WTC11 (cell line): ENCODE measurements at regions not wholly inside any gene's neighbourhood (a gene's known extent, or its start where the extent isn't known, plus 50 kb on each side); places are given as distances from the start of the nearest gene placed in this dataset.

Experiments
- ATAC-seq: fragments of 200-7000 bp; cut with Tn5 transposase; 2 replicates; pipeline ENCODE4 v1.10.0; 2021; ENCODE audit warnings: mild to moderate bottlenecking, moderate library complexity
- CTCF ChIA-PET: fragments of 300-600 bp; sonication (Branson Sonifier 250); formaldehyde crosslinking; loops from one replicate; lab custom pipeline; 2021; ENCODE audit warnings: antibody characterized with exemption; lab: Charles Lee
- POLR2A ChIA-PET: fragments of 350-600 bp; sonication (Branson Sonifier 250); formaldehyde crosslinking; loops from one replicate; lab custom pipeline; 2021; ENCODE audit warnings: antibody characterized with exemption; lab: Charles Lee
- DNase-seq: peaks from one replicate; pipeline ENCODE4 v3.0.0; 2021; ENCODE audit warnings: low spot score
- H3K27ac Mint-ChIP-seq: 2 replicates; pipeline ENCODE4 v1.8.0; 2021; ENCODE audit warnings: mixed read lengths
- H3K27me3 Mint-ChIP-seq: 2 replicates; pipeline ENCODE4 v1.8.0; 2021; ENCODE audit warnings: low read depth, mild to moderate bottlenecking, moderate library complexity, mixed read lengths
- H3K36me3 Mint-ChIP-seq: 2 replicates; pipeline ENCODE4 v1.8.0; 2021; ENCODE audit warnings: mixed read lengths
- H3K4me1 Mint-ChIP-seq: 2 replicates; pipeline ENCODE4 v1.8.0; 2022; ENCODE audit warnings: mixed read lengths
- H3K4me3 Mint-ChIP-seq: 2 replicates; pipeline ENCODE4 v1.8.0; 2021; ENCODE audit warnings: mild to moderate bottlenecking, moderate library complexity, mixed read lengths
- H3K9me3 Mint-ChIP-seq: 2 replicates; pipeline ENCODE4 v1.8.0; 2021; ENCODE audit warnings: mixed read lengths
- HMGA2 ChIP-seq: fragments of 250-450 bp; sonication (Bioruptor Pico); IDR thresholded peaks from 2 replicates; pipeline ENCODE4 v1.4.0; 2021; ENCODE audit warnings: mild to moderate bottlenecking, moderate library complexity
- NFATC4 ChIP-seq: fragments of 250-450 bp; sonication (Bioruptor Pico); IDR thresholded peaks from 2 replicates; pipeline ENCODE4 v1.9.0; 2021; ENCODE audit warnings: mild to moderate bottlenecking
- TCF7 ChIP-seq: sonication (generic); formaldehyde crosslinking; IDR thresholded peaks from 2 replicates; pipeline ENCODE4 v1.8.0; 2022; ENCODE audit warnings: mild to moderate bottlenecking, low read depth, missing genetic modification reagents, moderate library complexity
- ZNF138 ChIP-seq: sonication (generic); formaldehyde crosslinking; conservative IDR thresholded peaks from 2 replicates; pipeline ENCODE4 v1.8.1; 2022; ENCODE audit warnings: mild to moderate bottlenecking, moderate library complexity, missing genetic modification reagents
- ZNF396 ChIP-seq: fragments of 250-450 bp; sonication (Bioruptor Pico); IDR thresholded peaks from 2 replicates; pipeline ENCODE4 v1.8.0; 2021; ENCODE audit warnings: mild to moderate bottlenecking, moderate library complexity, borderline replicate concordance
- ZNF671 ChIP-seq: fragments of 250-450 bp; sonication (Bioruptor Pico); IDR thresholded peaks from 2 replicates; pipeline ENCODE4 v1.8.0; 2021; ENCODE audit warnings: mild to moderate bottlenecking
- TF ChIP-seq, protein P1 (sequence below): sonication (generic); formaldehyde crosslinking; IDR thresholded peaks from 2 replicates; pipeline ENCODE4 v1.8.0; 2022; ENCODE audit warnings: mild to moderate bottlenecking, missing genetic modification reagents
- TF ChIP-seq, protein P2 (sequence below): sonication (generic); formaldehyde crosslinking; IDR thresholded peaks from 2 replicates; pipeline ENCODE4 v1.8.1; 2023; ENCODE audit warnings: mild to moderate bottlenecking, missing genetic modification reagents, moderate library complexity
- TF ChIP-seq, protein P3 (sequence below): sonication (generic); formaldehyde crosslinking; conservative IDR thresholded peaks from 2 replicates; pipeline ENCODE4 v1.8.1; 2022; ENCODE audit warnings: mild to moderate bottlenecking, missing genetic modification reagents
- TF ChIP-seq, protein P4 (sequence below): sonication (generic); formaldehyde crosslinking; IDR thresholded peaks from 2 replicates; pipeline ENCODE4 v1.8.1; 2023; ENCODE audit warnings: mild to moderate bottlenecking, missing genetic modification reagents, moderate library complexity
- TF ChIP-seq, protein P5 (sequence below): sonication (generic); formaldehyde crosslinking; IDR thresholded peaks from 2 replicates; pipeline ENCODE4 v1.8.0; 2022; ENCODE audit warnings: missing genetic modification reagents
- TF ChIP-seq, protein P6 (sequence below): fragments of 250-450 bp; sonication (Bioruptor Pico); IDR thresholded peaks from 2 replicates; pipeline ENCODE4 v1.9.0; 2021; ENCODE audit warnings: mild to moderate bottlenecking, borderline replicate concordance
- TF ChIP-seq, protein P7 (sequence below): sonication (generic); formaldehyde crosslinking; IDR thresholded peaks from 2 replicates; pipeline ENCODE4 v1.8.1; 2023; ENCODE audit warnings: mild to moderate bottlenecking, missing genetic modification reagents
- TF ChIP-seq, protein P8 (sequence below): sonication (generic); formaldehyde crosslinking; IDR thresholded peaks from 2 replicates; pipeline ENCODE4 v1.8.0; 2022; ENCODE audit warnings: mild to moderate bottlenecking, missing genetic modification reagents

DNA sequence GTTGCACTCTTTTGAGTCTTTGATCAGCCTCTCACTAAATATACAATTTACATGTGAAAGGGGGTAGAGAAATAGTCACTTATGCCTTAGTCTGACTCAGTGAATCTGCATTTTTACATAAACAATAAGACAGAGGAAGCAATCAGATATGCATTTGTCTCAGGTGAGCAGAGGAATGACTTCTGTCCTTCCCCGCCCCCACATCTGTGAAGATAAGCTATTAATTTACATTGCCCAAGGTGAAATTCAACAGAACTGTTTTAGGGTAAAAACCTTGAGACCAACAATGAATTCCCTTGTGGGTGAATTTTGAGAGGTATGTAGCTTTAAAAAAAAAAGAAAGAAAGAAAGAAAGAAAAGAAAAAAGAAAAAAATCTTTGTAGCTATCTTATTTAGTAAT, 1302.9 kb upstream of the ACVR2A start:
- DNase-seq = no peak

DNA sequence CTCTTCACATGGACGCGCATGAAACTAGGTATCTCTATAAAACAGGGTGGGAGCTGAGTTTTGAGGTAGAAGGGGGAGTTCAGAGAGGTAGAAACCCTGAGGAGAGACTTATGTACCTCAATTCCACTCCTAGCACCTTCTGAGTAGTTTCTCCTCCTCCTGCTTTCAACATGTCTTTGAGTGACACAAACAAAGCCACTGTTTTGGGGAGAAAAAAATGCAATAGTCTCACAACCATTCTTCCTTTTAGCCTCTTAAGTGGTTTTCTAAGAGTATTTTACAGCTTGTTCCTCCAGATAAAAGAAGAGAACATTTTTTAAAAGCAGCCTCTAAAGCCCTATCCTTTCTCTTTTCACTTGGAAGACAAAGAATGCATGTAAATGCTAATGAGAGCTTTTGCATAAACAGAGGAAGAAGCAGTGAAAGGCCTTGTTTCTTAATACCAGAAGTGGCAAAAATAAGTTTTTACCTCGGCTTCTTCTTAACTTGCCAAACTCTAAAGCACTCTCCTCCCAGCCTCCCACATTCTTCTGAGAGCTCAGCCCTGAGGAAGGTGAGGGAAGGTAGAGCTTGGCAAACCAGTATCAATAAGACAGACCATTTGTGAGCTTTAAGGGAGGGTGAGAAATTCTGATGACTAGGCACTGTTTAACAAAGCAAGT, 1304.4 kb upstream of the ACVR2A start:
- peak; percentile 86 for ATAC-seq
- TF ChIP-seq, protein P1, sequence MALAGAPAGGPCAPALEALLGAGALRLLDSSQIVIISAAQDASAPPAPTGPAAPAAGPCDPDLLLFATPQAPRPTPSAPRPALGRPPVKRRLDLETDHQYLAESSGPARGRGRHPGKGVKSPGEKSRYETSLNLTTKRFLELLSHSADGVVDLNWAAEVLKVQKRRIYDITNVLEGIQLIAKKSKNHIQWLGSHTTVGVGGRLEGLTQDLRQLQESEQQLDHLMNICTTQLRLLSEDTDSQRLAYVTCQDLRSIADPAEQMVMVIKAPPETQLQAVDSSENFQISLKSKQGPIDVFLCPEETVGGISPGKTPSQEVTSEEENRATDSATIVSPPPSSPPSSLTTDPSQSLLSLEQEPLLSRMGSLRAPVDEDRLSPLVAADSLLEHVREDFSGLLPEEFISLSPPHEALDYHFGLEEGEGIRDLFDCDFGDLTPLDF (CRISPR knock-in tag) = no peak
- TF ChIP-seq, protein P2, sequence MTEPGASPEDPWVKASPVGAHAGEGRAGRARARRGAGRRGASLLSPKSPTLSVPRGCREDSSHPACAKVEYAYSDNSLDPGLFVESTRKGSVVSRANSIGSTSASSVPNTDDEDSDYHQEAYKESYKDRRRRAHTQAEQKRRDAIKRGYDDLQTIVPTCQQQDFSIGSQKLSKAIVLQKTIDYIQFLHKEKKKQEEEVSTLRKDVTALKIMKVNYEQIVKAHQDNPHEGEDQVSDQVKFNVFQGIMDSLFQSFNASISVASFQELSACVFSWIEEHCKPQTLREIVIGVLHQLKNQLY (CRISPR knock-in tag) = no peak
- TF ChIP-seq, protein P3, sequence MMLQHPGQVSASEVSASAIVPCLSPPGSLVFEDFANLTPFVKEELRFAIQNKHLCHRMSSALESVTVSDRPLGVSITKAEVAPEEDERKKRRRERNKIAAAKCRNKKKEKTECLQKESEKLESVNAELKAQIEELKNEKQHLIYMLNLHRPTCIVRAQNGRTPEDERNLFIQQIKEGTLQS (CRISPR knock-in tag) = no peak
- TF ChIP-seq HMGA2 (CRISPR knock-in tag) (no peak), TCF7 (CRISPR knock-in tag) (no peak), NFATC4 (CRISPR knock-in tag) (0 out of 2 replicates have a peak, but pooled peaks have one; percentile 46), ZNF671 (no peak)
- TF ChIP-seq, protein P4, sequence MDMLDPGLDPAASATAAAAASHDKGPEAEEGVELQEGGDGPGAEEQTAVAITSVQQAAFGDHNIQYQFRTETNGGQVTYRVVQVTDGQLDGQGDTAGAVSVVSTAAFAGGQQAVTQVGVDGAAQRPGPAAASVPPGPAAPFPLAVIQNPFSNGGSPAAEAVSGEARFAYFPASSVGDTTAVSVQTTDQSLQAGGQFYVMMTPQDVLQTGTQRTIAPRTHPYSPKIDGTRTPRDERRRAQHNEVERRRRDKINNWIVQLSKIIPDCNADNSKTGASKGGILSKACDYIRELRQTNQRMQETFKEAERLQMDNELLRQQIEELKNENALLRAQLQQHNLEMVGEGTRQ = no peak

More for the DNA sequence above, 1302.9 kb upstream of the ACVR2A start:
- CTCF ChIA-PET = no interaction called here
- TF ChIP-seq, protein P5, sequence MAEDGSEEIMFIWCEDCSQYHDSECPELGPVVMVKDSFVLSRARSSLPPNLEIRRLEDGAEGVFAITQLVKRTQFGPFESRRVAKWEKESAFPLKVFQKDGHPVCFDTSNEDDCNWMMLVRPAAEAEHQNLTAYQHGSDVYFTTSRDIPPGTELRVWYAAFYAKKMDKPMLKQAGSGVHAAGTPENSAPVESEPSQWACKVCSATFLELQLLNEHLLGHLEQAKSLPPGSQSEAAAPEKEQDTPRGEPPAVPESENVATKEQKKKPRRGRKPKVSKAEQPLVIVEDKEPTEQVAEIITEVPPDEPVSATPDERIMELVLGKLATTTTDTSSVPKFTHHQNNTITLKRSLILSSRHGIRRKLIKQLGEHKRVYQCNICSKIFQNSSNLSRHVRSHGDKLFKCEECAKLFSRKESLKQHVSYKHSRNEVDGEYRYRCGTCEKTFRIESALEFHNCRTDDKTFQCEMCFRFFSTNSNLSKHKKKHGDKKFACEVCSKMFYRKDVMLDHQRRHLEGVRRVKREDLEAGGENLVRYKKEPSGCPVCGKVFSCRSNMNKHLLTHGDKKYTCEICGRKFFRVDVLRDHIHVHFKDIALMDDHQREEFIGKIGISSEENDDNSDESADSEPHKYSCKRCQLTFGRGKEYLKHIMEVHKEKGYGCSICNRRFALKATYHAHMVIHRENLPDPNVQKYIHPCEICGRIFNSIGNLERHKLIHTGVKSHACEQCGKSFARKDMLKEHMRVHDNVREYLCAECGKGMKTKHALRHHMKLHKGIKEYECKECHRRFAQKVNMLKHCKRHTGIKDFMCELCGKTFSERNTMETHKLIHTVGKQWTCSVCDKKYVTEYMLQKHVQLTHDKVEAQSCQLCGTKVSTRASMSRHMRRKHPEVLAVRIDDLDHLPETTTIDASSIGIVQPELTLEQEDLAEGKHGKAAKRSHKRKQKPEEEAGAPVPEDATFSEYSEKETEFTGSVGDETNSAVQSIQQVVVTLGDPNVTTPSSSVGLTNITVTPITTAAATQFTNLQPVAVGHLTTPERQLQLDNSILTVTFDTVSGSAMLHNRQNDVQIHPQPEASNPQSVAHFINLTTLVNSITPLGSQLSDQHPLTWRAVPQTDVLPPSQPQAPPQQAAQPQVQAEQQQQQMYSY (CRISPR knock-in tag) = no peak
- TF ChIP-seq ZNF138 (CRISPR knock-in tag) (no peak), ZNF396 (CRISPR knock-in tag) (no peak)
- TF ChIP-seq, protein P6, sequence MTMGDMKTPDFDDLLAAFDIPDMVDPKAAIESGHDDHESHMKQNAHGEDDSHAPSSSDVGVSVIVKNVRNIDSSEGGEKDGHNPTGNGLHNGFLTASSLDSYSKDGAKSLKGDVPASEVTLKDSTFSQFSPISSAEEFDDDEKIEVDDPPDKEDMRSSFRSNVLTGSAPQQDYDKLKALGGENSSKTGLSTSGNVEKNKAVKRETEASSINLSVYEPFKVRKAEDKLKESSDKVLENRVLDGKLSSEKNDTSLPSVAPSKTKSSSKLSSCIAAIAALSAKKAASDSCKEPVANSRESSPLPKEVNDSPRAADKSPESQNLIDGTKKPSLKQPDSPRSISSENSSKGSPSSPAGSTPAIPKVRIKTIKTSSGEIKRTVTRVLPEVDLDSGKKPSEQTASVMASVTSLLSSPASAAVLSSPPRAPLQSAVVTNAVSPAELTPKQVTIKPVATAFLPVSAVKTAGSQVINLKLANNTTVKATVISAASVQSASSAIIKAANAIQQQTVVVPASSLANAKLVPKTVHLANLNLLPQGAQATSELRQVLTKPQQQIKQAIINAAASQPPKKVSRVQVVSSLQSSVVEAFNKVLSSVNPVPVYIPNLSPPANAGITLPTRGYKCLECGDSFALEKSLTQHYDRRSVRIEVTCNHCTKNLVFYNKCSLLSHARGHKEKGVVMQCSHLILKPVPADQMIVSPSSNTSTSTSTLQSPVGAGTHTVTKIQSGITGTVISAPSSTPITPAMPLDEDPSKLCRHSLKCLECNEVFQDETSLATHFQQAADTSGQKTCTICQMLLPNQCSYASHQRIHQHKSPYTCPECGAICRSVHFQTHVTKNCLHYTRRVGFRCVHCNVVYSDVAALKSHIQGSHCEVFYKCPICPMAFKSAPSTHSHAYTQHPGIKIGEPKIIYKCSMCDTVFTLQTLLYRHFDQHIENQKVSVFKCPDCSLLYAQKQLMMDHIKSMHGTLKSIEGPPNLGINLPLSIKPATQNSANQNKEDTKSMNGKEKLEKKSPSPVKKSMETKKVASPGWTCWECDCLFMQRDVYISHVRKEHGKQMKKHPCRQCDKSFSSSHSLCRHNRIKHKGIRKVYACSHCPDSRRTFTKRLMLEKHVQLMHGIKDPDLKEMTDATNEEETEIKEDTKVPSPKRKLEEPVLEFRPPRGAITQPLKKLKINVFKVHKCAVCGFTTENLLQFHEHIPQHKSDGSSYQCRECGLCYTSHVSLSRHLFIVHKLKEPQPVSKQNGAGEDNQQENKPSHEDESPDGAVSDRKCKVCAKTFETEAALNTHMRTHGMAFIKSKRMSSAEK (CRISPR knock-in tag) = no peak
- TF ChIP-seq, protein P7, sequence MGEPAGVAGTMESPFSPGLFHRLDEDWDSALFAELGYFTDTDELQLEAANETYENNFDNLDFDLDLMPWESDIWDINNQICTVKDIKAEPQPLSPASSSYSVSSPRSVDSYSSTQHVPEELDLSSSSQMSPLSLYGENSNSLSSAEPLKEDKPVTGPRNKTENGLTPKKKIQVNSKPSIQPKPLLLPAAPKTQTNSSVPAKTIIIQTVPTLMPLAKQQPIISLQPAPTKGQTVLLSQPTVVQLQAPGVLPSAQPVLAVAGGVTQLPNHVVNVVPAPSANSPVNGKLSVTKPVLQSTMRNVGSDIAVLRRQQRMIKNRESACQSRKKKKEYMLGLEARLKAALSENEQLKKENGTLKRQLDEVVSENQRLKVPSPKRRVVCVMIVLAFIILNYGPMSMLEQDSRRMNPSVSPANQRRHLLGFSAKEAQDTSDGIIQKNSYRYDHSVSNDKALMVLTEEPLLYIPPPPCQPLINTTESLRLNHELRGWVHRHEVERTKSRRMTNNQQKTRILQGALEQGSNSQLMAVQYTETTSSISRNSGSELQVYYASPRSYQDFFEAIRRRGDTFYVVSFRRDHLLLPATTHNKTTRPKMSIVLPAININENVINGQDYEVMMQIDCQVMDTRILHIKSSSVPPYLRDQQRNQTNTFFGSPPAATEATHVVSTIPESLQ (CRISPR knock-in tag) = no peak
- TF ChIP-seq, protein P8, sequence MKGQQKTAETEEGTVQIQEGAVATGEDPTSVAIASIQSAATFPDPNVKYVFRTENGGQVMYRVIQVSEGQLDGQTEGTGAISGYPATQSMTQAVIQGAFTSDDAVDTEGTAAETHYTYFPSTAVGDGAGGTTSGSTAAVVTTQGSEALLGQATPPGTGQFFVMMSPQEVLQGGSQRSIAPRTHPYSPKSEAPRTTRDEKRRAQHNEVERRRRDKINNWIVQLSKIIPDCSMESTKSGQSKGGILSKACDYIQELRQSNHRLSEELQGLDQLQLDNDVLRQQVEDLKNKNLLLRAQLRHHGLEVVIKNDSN = no peak
- peaks cover 33% of the 10 kb centered on the region for H3K36me3 Mint-ChIP-seq
- peak overlapping the region; percentile 29 for H3K4me3 Mint-ChIP-seq
- H3K27me3 Mint-ChIP-seq = peaks cover 7% of the 10 kb centered on the region
- H3K9me3 Mint-ChIP-seq = peaks cover 31% of the 10 kb centered on the region
- no peak for ATAC-seq
- peak overlapping the region; percentile 98 for H3K27ac Mint-ChIP-seq
- peaks cover 63% of the 10 kb centered on the region for H3K4me1 Mint-ChIP-seq
- POLR2A ChIA-PET = interaction anchor here (0.6 kb wide), 2 partner anchors 176 to 733 kb away, joined by 3 read pairs; no protein-coding TSS in a partner anchor

More for the DNA sequence above, 1304.4 kb upstream of the ACVR2A start:
- Mint-ChIP-seq H3K27me3 (peaks cover 17% of the 10 kb centered on the region), H3K36me3 (peaks cover 37% of the 10 kb centered on the region), H3K9me3 (peaks cover 33% of the 10 kb centered on the region), H3K4me3 (no peak overlapping the region), H3K27ac (peak overlapping the region; percentile 98), H3K4me1 (peaks cover 63% of the 10 kb centered on the region)
- CTCF ChIA-PET = interaction anchor here (0.6 to 1.5 kb wide), 4 partner anchors 102 to 1105 kb away, joined by 3 to 5 read pairs (median 4); no protein-coding TSS in a partner anchor
- POLR2A ChIA-PET = interaction anchor here (0.9 kb wide), 1 partner anchor 8 kb away, joined by 3 read pairs; no protein-coding TSS in a partner anchor
- DNase-seq = peak; percentile 25
